ENCODE measurements at regions not wholly inside any gene's neighbourhood (a gene's known extent, or its start where the extent isn't known, plus 50 kb on each side); places are given as distances from the start of the nearest gene placed in this dataset.
"Not testable (repeated sequence)": the region's sequence is repeated elsewhere in the genome, so short reads cannot be mapped to it uniquely, and the experiment has no call there.

GRCh38 chr5:127197402-127198167 is 93.0 kb upstream of the MEGF10 start:
- not testable (repeated sequence) for TF ChIP-seq CTCF, POLR2A (IDR thresholded peaks at IDR 0.05)

All from testis (tissue), 2 donors.